ENCODE measurements at regions not wholly inside any gene's neighbourhood (a gene's known extent, or its start where the extent isn't known, plus 50 kb on each side); places are given as distances from the start of the nearest gene placed in this dataset.

DNA sequence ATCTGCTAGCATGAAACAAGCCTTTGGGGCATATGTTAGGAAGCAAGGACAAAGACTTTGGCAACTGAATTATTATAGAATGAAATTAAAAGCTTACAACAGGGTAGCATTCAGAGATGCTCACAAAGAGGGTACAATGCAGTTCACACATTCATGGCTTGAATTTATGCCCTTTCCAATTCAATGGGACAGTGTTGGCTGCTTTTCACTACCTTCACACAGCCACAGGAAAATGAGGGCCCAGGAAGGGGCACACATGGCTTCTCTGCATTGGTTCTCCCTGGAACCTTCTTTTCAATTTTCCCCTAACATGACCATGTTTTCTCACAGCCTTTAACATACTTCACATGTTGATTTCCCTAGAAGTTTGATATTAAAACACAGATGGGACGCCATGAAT lies 978.1 kb downstream of the TMEM182 start:
- TF ChIP-seq RAD21 (conservative IDR thresholded peaks at IDR 0.05), result no peak
- TF ChIP-seq SMC3 (conservative IDR thresholded peaks at IDR 0.05; ENCODE audit: poor library complexity), result no peak
- TF ChIP-seq POLR2AphosphoS5 (IDR thresholded peaks at IDR 0.05), result no peak
- no peak for TF ChIP-seq TAF1 (IDR thresholded peaks at IDR 0.05; ENCODE audit: low read depth)
- no peak for TF ChIP-seq MXI1 (conservative IDR thresholded peaks at IDR 0.05; ENCODE audit: poor library complexity, severe bottlenecking)
- TF ChIP-seq CTCF (IDR thresholded peaks at IDR 0.05; ENCODE audit: poor library complexity, severe bottlenecking), result no peak
- TF ChIP-seq EP300 (conservative IDR thresholded peaks at IDR 0.05; ENCODE audit: poor library complexity, severe bottlenecking), result no peak
- no peak for TF ChIP-seq EZH2 (IDR thresholded peaks at IDR 0.05; ENCODE audit: borderline replicate concordance, insufficient read depth, low read length, poor library complexity, severe bottlenecking)
- TF ChIP-seq REST (IDR thresholded peaks at IDR 0.05; ENCODE audit: borderline replicate concordance), result no peak
- H4K20me1 ChIP-seq (ENCODE audit: insufficient read depth), result no peaks in the 10 kb centered on the region
- H3K9me3 ChIP-seq (ENCODE audit: low read length), result no peaks in the 10 kb centered on the region
- H3K4me3 ChIP-seq (ENCODE audit: low read length), result no peak overlapping the region
- H3K27ac ChIP-seq (ENCODE audit: low read length), result no peak overlapping the region
- no peaks in the 10 kb centered on the region for H3K9me2 ChIP-seq (ENCODE audit: insufficient read depth, low read length)
- H3K27me3 ChIP-seq (ENCODE audit: insufficient read depth, low read depth, low read length), result no peaks in the 10 kb centered on the region
- no peaks in the 10 kb centered on the region for H3F3A ChIP-seq (ENCODE audit: insufficient read depth, low read length, poor library complexity, severe bottlenecking)
- no peaks in the 10 kb centered on the region for H3K79me2 ChIP-seq (replicated peaks; ENCODE audit: insufficient read depth, low read length)
- no peak overlapping the region for H3K9ac ChIP-seq (ENCODE audit: low read length)
- H2AFZ ChIP-seq (ENCODE audit: low read depth, low read length), result no peak overlapping the region
- no peak overlapping the region for H3K4me2 ChIP-seq (ENCODE audit: low read length)
- H3K36me3 ChIP-seq (ENCODE audit: insufficient read depth, low read length), result no peaks in the 10 kb centered on the region

DNA sequence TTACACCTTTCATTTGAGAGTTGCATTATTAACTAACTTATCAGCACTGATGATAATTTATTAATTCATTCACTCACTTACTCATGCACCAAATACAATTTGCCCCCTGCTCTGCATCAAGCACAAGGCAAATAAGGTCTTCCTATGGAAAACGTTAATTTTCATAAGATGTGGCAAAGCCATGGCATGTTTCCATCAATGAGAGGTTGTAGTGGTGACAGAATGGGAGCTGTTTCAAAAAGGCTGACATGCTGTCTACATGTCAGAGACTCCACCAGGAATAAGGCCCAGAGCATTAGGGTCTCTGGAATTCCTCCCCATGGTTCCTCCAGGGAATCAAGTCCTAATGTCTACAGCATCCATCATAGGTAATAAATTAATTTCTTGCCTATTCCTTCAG lies 978.8 kb downstream of the TMEM182 start:
- H3K9me2 ChIP-seq (ENCODE audit: insufficient read depth, low read length), result no peaks in the 10 kb centered on the region
- H2AFZ ChIP-seq (ENCODE audit: low read depth, low read length), result no peak overlapping the region
- TF ChIP-seq RAD21 (conservative IDR thresholded peaks at IDR 0.05) (no peak), MXI1 (conservative IDR thresholded peaks at IDR 0.05; ENCODE audit: poor library complexity, severe bottlenecking) (no peak), TAF1 (IDR thresholded peaks at IDR 0.05; ENCODE audit: low read depth) (no peak), EZH2 (IDR thresholded peaks at IDR 0.05; ENCODE audit: borderline replicate concordance, insufficient read depth, low read length, poor library complexity, severe bottlenecking) (no peak), EP300 (conservative IDR thresholded peaks at IDR 0.05; ENCODE audit: poor library complexity, severe bottlenecking) (peak; percentile 50)
- H3K4me2 ChIP-seq (ENCODE audit: low read length), result no peak overlapping the region
- H3K9me3 ChIP-seq (ENCODE audit: low read length), result no peaks in the 10 kb centered on the region
- no peak overlapping the region for H3K4me3 ChIP-seq (ENCODE audit: low read length)
- no peaks in the 10 kb centered on the region for H3K79me2 ChIP-seq (replicated peaks; ENCODE audit: insufficient read depth, low read length)
- H3K9ac ChIP-seq (ENCODE audit: low read length), result no peak overlapping the region
- no peaks in the 10 kb centered on the region for H4K20me1 ChIP-seq (ENCODE audit: insufficient read depth)
- H3K27ac ChIP-seq (ENCODE audit: low read length), result no peak overlapping the region
- H3F3A ChIP-seq (ENCODE audit: insufficient read depth, low read length, poor library complexity, severe bottlenecking), result no peaks in the 10 kb centered on the region
- no peaks in the 10 kb centered on the region for H3K27me3 ChIP-seq (ENCODE audit: insufficient read depth, low read depth, low read length)
- H3K36me3 ChIP-seq (ENCODE audit: insufficient read depth, low read length), result no peaks in the 10 kb centered on the region
